WTC11 (cell line): ENCODE measurements at regions not wholly inside any gene's neighbourhood (a gene's known extent, or its start where the extent isn't known, plus 50 kb on each side); places are given as distances from the start of the nearest gene placed in this dataset.

Experiments
- ATAC-seq: fragments of 200-7000 bp; cut with Tn5 transposase; 2 replicates; pipeline ENCODE4 v1.10.0; 2021; ENCODE audit warnings: mild to moderate bottlenecking, moderate library complexity
- CTCF ChIA-PET: fragments of 300-600 bp; sonication (Branson Sonifier 250); formaldehyde crosslinking; loops from one replicate; lab custom pipeline; 2021; ENCODE audit warnings: antibody characterized with exemption; lab: Charles Lee
- POLR2A ChIA-PET: fragments of 350-600 bp; sonication (Branson Sonifier 250); formaldehyde crosslinking; loops from one replicate; lab custom pipeline; 2021; ENCODE audit warnings: antibody characterized with exemption; lab: Charles Lee
- DNase-seq: peaks from one replicate; pipeline ENCODE4 v3.0.0; 2021; ENCODE audit warnings: low spot score
- H3K27ac Mint-ChIP-seq: 2 replicates; pipeline ENCODE4 v1.8.0; 2021; ENCODE audit warnings: mixed read lengths
- H3K27me3 Mint-ChIP-seq: 2 replicates; pipeline ENCODE4 v1.8.0; 2021; ENCODE audit warnings: low read depth, mild to moderate bottlenecking, moderate library complexity, mixed read lengths
- H3K36me3 Mint-ChIP-seq: 2 replicates; pipeline ENCODE4 v1.8.0; 2021; ENCODE audit warnings: mixed read lengths
- H3K4me1 Mint-ChIP-seq: 2 replicates; pipeline ENCODE4 v1.8.0; 2022; ENCODE audit warnings: mixed read lengths
- H3K4me3 Mint-ChIP-seq: 2 replicates; pipeline ENCODE4 v1.8.0; 2021; ENCODE audit warnings: mild to moderate bottlenecking, moderate library complexity, mixed read lengths
- H3K9me3 Mint-ChIP-seq: 2 replicates; pipeline ENCODE4 v1.8.0; 2021; ENCODE audit warnings: mixed read lengths
- ATF3 ChIP-seq: sonication (generic); formaldehyde crosslinking; conservative IDR thresholded peaks from 2 replicates; pipeline ENCODE4 v1.8.1; 2022; ENCODE audit warnings: mild to moderate bottlenecking, missing genetic modification reagents
- CTCF ChIP-seq: fragments of 200-600 bp; IDR thresholded peaks from 2 replicates; pipeline ENCODE4 v1.8.0; 2022; ENCODE audit warnings: antibody characterized with exemption
- E2F5 ChIP-seq: sonication (generic); formaldehyde crosslinking; IDR thresholded peaks from 2 replicates; pipeline ENCODE4 v1.8.1; 2022; ENCODE audit warnings: mild to moderate bottlenecking, moderate library complexity, missing genetic modification reagents
- ESRRA ChIP-seq: sonication (generic); formaldehyde crosslinking; IDR thresholded peaks from 2 replicates; pipeline ENCODE4 v1.8.1; 2022; ENCODE audit warnings: mild to moderate bottlenecking, missing genetic modification reagents, borderline replicate concordance
- FOXP1 ChIP-seq: sonication (generic); formaldehyde crosslinking; IDR thresholded peaks from 2 replicates; pipeline ENCODE4 v1.8.0; 2022; ENCODE audit warnings: missing genetic modification reagents, mild to moderate bottlenecking, moderate library complexity, borderline replicate concordance
- JAZF1 ChIP-seq: fragments of 250-450 bp; sonication (Bioruptor Pico); IDR thresholded peaks from 2 replicates; pipeline ENCODE4 v1.9.0; 2021; ENCODE audit warnings: moderate library complexity, mild to moderate bottlenecking, inconsistent platforms
- MLX ChIP-seq: sonication (generic); formaldehyde crosslinking; IDR thresholded peaks from 2 replicates; pipeline ENCODE4 v1.8.1; 2023; ENCODE audit warnings: mild to moderate bottlenecking, missing genetic modification reagents, moderate library complexity
- MXD4 ChIP-seq: fragments of 250-450 bp; sonication (Bioruptor Pico); IDR thresholded peaks from 2 replicates; pipeline ENCODE4 v1.8.0; 2021; ENCODE audit warnings: mild to moderate bottlenecking, moderate library complexity, borderline replicate concordance
- NFATC4 ChIP-seq: fragments of 250-450 bp; sonication (Bioruptor Pico); IDR thresholded peaks from 2 replicates; pipeline ENCODE4 v1.9.0; 2021; ENCODE audit warnings: mild to moderate bottlenecking
- NFYB ChIP-seq: sonication (generic); formaldehyde crosslinking; conservative IDR thresholded peaks from 2 replicates; pipeline ENCODE4 v1.8.0; 2022; ENCODE audit warnings: low read depth, missing genetic modification reagents
- NR2C2 ChIP-seq: sonication (generic); formaldehyde crosslinking; IDR thresholded peaks from 2 replicates; pipeline ENCODE4 v1.8.0; 2022; ENCODE audit warnings: mild to moderate bottlenecking, missing genetic modification reagents
- PRRX2 ChIP-seq: fragments of 250-450 bp; sonication (Bioruptor Pico); IDR thresholded peaks from 2 replicates; pipeline ENCODE4 v1.8.0; 2021; ENCODE audit warnings: mild to moderate bottlenecking
- TCF7 ChIP-seq: sonication (generic); formaldehyde crosslinking; IDR thresholded peaks from 2 replicates; pipeline ENCODE4 v1.8.0; 2022; ENCODE audit warnings: mild to moderate bottlenecking, low read depth, missing genetic modification reagents, moderate library complexity
- USF2 ChIP-seq: sonication (generic); formaldehyde crosslinking; IDR thresholded peaks from 2 replicates; pipeline ENCODE4 v1.8.1; 2023; ENCODE audit warnings: mild to moderate bottlenecking, missing genetic modification reagents, moderate library complexity
- ZBTB21 ChIP-seq: sonication (generic); formaldehyde crosslinking; IDR thresholded peaks from 2 replicates; pipeline ENCODE4 v1.8.1; 2023; ENCODE audit warnings: mild to moderate bottlenecking, missing genetic modification reagents, borderline replicate concordance
- ZNF121 ChIP-seq: sonication (generic); formaldehyde crosslinking; IDR thresholded peaks from 2 replicates; pipeline ENCODE4 v1.8.0; 2023; ENCODE audit warnings: missing genetic modification reagents
- ZNF263 ChIP-seq: sonication (generic); formaldehyde crosslinking; IDR thresholded peaks from 2 replicates; pipeline ENCODE4 v1.8.1; 2022; ENCODE audit warnings: low read depth, mild to moderate bottlenecking, moderate library complexity, missing genetic modification reagents
- ZNF281 ChIP-seq: sonication (generic); formaldehyde crosslinking; IDR thresholded peaks from 2 replicates; pipeline ENCODE4 v1.8.0; 2023; ENCODE audit warnings: mild to moderate bottlenecking, missing genetic modification reagents
- ZNF425 ChIP-seq: fragments of 250-450 bp; sonication (Bioruptor Pico); conservative IDR thresholded peaks from 2 replicates; pipeline ENCODE4 v1.9.0; 2021; ENCODE audit warnings: mild to moderate bottlenecking
- ZSCAN18 ChIP-seq: fragments of 250-450 bp; sonication (Bioruptor Pico); IDR thresholded peaks from 2 replicates; pipeline ENCODE4 v2.1.2; 2022; ENCODE audit warnings: mild to moderate bottlenecking, moderate library complexity

- POLR2A ChIA-PET = no interaction called here
- Mint-ChIP-seq H3K36me3 (peaks cover 3% of the 10 kb centered on the region), H3K27me3 (no peaks in the 10 kb centered on the region), H3K9me3 (peaks cover 17% of the 10 kb centered on the region), H3K4me3 (no peak overlapping the region), H3K27ac (no peak overlapping the region), H3K4me1 (peaks cover 16% of the 10 kb centered on the region)
- DNase-seq (no peak), ATAC-seq (no peak)
- TF ChIP-seq ZNF281 (CRISPR knock-in tag) (no peak), MXD4 (CRISPR knock-in tag) (no peak), NR2C2 (CRISPR knock-in tag) (no peak), CTCF (no peak), ZBTB21 (no peak), JAZF1 (no peak), NFYB (CRISPR knock-in tag) (no peak), ATF3 (CRISPR knock-in tag) (no peak), ZNF121 (no peak), ZSCAN18 (CRISPR knock-in tag) (no peak), USF2 (CRISPR knock-in tag) (no peak), NFATC4 (CRISPR knock-in tag) (no peak), MLX (CRISPR knock-in tag) (no peak), FOXP1 (CRISPR knock-in tag) (no peak), E2F5 (no peak), ESRRA (no peak), ZNF263 (no peak), PRRX2 (CRISPR knock-in tag) (no peak), ZNF425 (CRISPR knock-in tag) (no peak), TCF7 (CRISPR knock-in tag) (no peak)
- CTCF ChIA-PET = no interaction called here
Measured at GRCh38 chr10:128505346-128505745, 379.1 kb upstream of the MKI67 start.
